HPDE6-E6E7 (cell line): ENCODE measurements at regions not wholly inside any gene's neighbourhood (a gene's known extent, or its start where the extent isn't known, plus 50 kb on each side); places are given as distances from the start of the nearest gene placed in this dataset.
"Not testable (repeated sequence)": the region's sequence is repeated elsewhere in the genome, so short reads cannot be mapped to it uniquely, and the experiment has no call there.

Source experiments
- DNase-seq: peaks from one replicate; pipeline ENCODE4 v3.0.0; 2011; ENCODE audit warnings: missing footprints; ENCODE audit errors: extremely low spot score

- no peak for DNase-seq
Observed at GRCh38 chr6:139760128-139760527, 385.7 kb upstream of the CITED2 start.

GRCh38 chr6:139759086-139759485 lies 384.6 kb upstream of the CITED2 start:
- no peak for DNase-seq

GRCh38 chr6:139758209-139758611 lies 383.8 kb upstream of the CITED2 start:
- no peak for DNase-seq

- DNase-seq: no peak
Observed at GRCh38 chr6:139757784-139758183, 383.3 kb upstream of the CITED2 start.

GRCh38 chr6:139756381-139756780 lies 381.9 kb upstream of the CITED2 start:
- no peak for DNase-seq

- no peak for DNase-seq
Observed at GRCh38 chr6:139754898-139755775, 380.7 kb upstream of the CITED2 start.

GRCh38 chr6:139753198-139753861 lies 378.9 kb upstream of the CITED2 start:
- DNase-seq: no peak

- no peak for DNase-seq
Observed at GRCh38 chr6:139752086-139752485, 377.6 kb upstream of the CITED2 start.

- DNase-seq: no peak
Observed at GRCh38 chr6:139751179-139751578, 376.7 kb upstream of the CITED2 start.

- DNase-seq: no peak
Observed at GRCh38 chr6:139748353-139749146, 374.1 kb upstream of the CITED2 start.

- DNase-seq: no peak
Observed at GRCh38 chr6:139747154-139747553, 372.7 kb upstream of the CITED2 start.

GRCh38 chr6:139744891-139745290 lies 370.4 kb upstream of the CITED2 start:
- no peak for DNase-seq

- peak; percentile 93 for DNase-seq
Observed at GRCh38 chr6:139743664-139744437, 369.4 kb upstream of the CITED2 start.

GRCh38 chr6:139742671-139743070 lies 368.2 kb upstream of the CITED2 start:
- DNase-seq: no peak

- no peak for DNase-seq
Observed at GRCh38 chr6:139738801-139739455, 364.5 kb upstream of the CITED2 start.

- DNase-seq: no peak
Observed at GRCh38 chr6:139736325-139736906, 362.0 kb upstream of the CITED2 start.

GRCh38 chr6:139732451-139732850 lies 358.0 kb upstream of the CITED2 start:
- peak; percentile 53 for DNase-seq

- DNase-seq: no peak
Observed at GRCh38 chr6:139730340-139730974, 356.0 kb upstream of the CITED2 start.

GRCh38 chr6:139728876-139729427 lies 354.5 kb upstream of the CITED2 start:
- DNase-seq: no peak

- DNase-seq: not testable (repeated sequence)
Observed at GRCh38 chr6:139726272-139726671, 351.8 kb upstream of the CITED2 start.
